Choroid plexus epithelial cell (primary cell): ENCODE measurements at regions not wholly inside any gene's neighbourhood (a gene's known extent, or its start where the extent isn't known, plus 50 kb on each side); places are given as distances from the start of the nearest gene placed in this dataset.

ENCODE experiments used
- DNase-seq: peaks from one replicate; pipeline ENCODE4 v3.0.0-alpha.2; 2010; ENCODE audit warnings: low read depth
- H3K4me3 ChIP-seq: 2 replicates; pipeline ENCODE4 v1.5.1; 2011; ENCODE audit warnings: low read depth, mild to moderate bottlenecking, control low read depth, low read length, moderate library complexity
- TF ChIP-seq, protein P1 (sequence below): conservative IDR thresholded peaks from 2 replicates; pipeline ENCODE4 v1.5.1; 2011; ENCODE audit warnings: low read depth, mild to moderate bottlenecking, control low read depth, inconsistent platforms, low read length, moderate library complexity

GRCh38 chr7:91814189-91814588, 66.3 kb downstream of the MTERF1 start:
- H3K4me3 ChIP-seq = no peak overlapping the region
- TF ChIP-seq, protein P1, sequence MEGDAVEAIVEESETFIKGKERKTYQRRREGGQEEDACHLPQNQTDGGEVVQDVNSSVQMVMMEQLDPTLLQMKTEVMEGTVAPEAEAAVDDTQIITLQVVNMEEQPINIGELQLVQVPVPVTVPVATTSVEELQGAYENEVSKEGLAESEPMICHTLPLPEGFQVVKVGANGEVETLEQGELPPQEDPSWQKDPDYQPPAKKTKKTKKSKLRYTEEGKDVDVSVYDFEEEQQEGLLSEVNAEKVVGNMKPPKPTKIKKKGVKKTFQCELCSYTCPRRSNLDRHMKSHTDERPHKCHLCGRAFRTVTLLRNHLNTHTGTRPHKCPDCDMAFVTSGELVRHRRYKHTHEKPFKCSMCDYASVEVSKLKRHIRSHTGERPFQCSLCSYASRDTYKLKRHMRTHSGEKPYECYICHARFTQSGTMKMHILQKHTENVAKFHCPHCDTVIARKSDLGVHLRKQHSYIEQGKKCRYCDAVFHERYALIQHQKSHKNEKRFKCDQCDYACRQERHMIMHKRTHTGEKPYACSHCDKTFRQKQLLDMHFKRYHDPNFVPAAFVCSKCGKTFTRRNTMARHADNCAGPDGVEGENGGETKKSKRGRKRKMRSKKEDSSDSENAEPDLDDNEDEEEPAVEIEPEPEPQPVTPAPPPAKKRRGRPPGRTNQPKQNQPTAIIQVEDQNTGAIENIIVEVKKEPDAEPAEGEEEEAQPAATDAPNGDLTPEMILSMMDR = no peak
- DNase-seq = no peak
